PFSK-1 (cell line): ENCODE measurements at regions not wholly inside any gene's neighbourhood (a gene's known extent, or its start where the extent isn't known, plus 50 kb on each side); places are given as distances from the start of the nearest gene placed in this dataset.
A peak's percentile ranks its signal among the peaks of the same experiment; 100 is the strongest.

ENCODE experiments used
- POLR2AphosphoS5 ChIP-seq: IDR thresholded peaks from 2 replicates; pipeline ENCODE4 v1.6.1; 2012; ENCODE audit warnings: low read depth, mild to moderate bottlenecking, control low read depth, low read length, moderate library complexity
- REST ChIP-seq, 2 experiments: IDR thresholded peaks; 2 replicates each; pipeline versions ENCODE4 v1.6.1 to v1.8.0; 2011 to 2012; ENCODE audit warnings: low read depth in 2 of 2, low read length in 2 of 2, control low read depth in 1 of 2, inconsistent platforms in 1 of 2, mild to moderate bottlenecking in 1 of 2, moderate library complexity in 1 of 2; ENCODE audit not compliant: insufficient read depth in 1 of 2
- SIN3A ChIP-seq: IDR thresholded peaks from 2 replicates; pipeline ENCODE4 v1.6.1; 2012; ENCODE audit warnings: mild to moderate bottlenecking, low read length, moderate library complexity, borderline replicate concordance; ENCODE audit not compliant: insufficient read depth
- TAF1 ChIP-seq: IDR thresholded peaks from 2 replicates; pipeline ENCODE4 v1.6.1; 2012; ENCODE audit warnings: low read length, control low read depth, borderline replicate concordance; ENCODE audit not compliant: insufficient read depth

- TF ChIP-seq POLR2AphosphoS5 (no peak), SIN3A (peak; percentile 56; the same call in 1 of the 2 replicates), REST (IDR thresholded peaks at IDR 0.05; ENCODE audit: insufficient read depth in 1 of 2, low read depth in 2 of 2, low read length in 2 of 2) (no peak), TAF1 (no peak)
These were observed 71.7 kb upstream of the BCOR start for GRCh38 chrX:40169193-40170101.
